ENCODE measurements at regions not wholly inside any gene's neighbourhood (a gene's known extent, or its start where the extent isn't known, plus 50 kb on each side); places are given as distances from the start of the nearest gene placed in this dataset.
"Not testable (repeated sequence)": the region's sequence is repeated elsewhere in the genome, so short reads cannot be mapped to it uniquely, and the experiment has no call there.

DNA sequence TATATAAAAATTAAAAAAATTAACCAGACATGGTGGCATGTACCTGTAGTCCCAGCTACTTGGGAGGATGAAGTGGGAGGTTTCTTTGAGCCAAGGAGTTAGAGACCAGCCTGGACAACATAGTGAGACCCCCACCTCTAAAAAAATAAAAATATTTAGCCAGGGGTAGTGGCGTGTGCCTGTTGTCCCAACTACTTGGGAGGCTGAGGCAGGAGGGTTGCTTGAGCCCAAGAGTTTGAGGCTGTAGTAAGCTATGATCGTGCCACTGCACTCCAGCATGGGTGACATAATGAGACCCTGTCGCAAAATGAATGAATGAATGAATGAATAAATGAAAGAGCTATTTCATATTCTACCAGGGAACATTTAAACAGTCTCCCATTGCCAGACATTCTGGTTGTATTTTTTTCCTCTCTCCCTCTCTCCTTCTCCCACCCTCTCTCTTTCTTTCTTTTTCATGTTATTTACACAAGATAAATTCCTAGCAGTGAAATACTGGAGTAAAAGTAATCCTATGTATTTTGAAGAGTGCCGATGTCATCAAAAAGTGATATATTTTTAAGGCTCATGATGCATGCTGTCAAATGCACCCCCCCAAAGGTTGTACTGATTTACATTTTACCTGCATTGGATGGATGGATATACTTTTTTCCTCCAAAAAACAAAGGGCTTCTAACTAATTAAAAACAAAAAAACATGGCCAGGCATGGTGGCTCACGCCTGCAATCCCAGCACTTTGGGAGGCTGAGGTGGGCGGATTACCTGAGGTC, 194.8 kb upstream of the ZNF217 start:
- Histone ChIP-seq H3K36me3 (replicated peaks in 1 of 2) (no peaks in the 10 kb centered on the region), H3K9me3 (replicated peaks in 1 of 3) (no peaks in the 10 kb centered on the region), H3K27me3 (no peaks in the 10 kb centered on the region), H3K27ac (no peak overlapping the region), H3K4me1 (replicated peaks in 1 of 2) (no peaks in the 10 kb centered on the region), H3K4me3 (no peak overlapping the region)
- intact Hi-C loops (cut with DNase I), result no loop called here
- DNase-seq, result no peak
- 89 to 95% (median 91%) methylated on average over 6 of the region's 6 CpGs for WGBS, 4 donors
- no peak for TF ChIP-seq POLR2A (IDR thresholded peaks at IDR 0.05)
- TF ChIP-seq, protein P1, sequence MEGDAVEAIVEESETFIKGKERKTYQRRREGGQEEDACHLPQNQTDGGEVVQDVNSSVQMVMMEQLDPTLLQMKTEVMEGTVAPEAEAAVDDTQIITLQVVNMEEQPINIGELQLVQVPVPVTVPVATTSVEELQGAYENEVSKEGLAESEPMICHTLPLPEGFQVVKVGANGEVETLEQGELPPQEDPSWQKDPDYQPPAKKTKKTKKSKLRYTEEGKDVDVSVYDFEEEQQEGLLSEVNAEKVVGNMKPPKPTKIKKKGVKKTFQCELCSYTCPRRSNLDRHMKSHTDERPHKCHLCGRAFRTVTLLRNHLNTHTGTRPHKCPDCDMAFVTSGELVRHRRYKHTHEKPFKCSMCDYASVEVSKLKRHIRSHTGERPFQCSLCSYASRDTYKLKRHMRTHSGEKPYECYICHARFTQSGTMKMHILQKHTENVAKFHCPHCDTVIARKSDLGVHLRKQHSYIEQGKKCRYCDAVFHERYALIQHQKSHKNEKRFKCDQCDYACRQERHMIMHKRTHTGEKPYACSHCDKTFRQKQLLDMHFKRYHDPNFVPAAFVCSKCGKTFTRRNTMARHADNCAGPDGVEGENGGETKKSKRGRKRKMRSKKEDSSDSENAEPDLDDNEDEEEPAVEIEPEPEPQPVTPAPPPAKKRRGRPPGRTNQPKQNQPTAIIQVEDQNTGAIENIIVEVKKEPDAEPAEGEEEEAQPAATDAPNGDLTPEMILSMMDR (IDR thresholded peaks at IDR 0.05), result no peak

DNA sequence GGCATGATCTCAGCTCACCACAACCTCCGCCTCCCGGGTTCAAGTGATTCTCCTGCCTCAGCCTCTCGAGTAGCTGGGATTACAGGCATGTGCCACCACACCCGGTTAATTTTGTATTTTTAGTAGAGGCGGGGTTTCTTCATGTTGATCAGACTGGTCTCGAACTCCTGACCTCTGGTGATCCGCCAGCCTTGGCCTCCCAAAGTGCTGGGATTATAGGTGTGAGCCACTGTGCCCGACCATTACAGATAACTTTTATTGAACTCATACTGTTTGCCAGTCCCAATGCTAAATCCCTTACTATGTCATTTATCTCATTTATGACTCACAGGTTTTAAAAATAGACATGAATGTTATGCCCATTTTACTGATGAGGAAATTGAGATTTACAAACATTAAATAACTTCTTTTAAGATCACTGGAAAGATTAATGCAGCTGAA, 193.9 kb upstream of the ZNF217 start:
- intact Hi-C loops (cut with DNase I); H3K36me3 ChIP-seq (replicated peaks in 1 of 2); H3K4me1 ChIP-seq (replicated peaks in 1 of 2); H3K4me3 ChIP-seq; H3K27me3 ChIP-seq; H3K9me3 ChIP-seq (replicated peaks in 1 of 3); DNase-seq; H3K27ac ChIP-seq: not testable (repeated sequence)
- WGBS, 4 donors, result 81 to 87% (median 84%) methylated on average over 8 of the region's 8 CpGs

DNA sequence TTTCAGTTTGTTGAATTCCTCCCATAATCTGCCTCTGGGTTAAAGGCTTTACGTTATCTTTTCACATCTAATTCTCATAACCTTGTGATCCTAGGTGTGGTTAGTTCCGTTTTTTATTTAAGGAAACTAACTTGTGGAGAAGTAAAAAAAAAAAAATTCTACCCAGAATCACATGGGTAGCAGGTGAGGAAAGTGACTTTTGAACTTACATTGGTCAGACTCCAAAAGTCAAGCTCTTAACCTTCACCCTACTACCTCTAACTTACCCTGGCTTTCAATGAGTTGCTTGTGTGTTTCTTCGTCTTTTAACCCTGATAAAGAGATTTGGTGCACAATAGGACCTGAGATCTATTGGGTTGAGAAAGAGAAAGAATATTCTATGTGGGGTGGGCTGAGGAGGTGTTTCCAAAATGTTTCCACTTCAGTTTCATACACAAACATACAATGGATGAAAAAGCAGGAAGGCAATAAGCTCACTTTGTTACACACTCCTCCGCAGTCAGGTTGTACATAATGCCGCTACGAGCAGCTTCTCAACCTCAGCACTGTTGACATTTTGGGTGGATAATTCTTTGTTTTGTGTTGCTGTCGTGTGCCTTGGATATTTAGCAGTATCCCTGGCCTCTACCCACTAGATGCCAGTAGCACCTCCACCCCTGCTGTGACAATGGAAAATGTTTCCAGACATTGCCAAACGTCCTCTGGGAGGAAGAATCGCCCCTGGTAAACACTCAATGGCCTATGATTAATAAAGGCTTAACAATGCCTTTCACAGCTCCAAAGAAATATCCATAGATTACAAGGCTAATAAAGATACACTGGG, 193.0 kb upstream of the ZNF217 start:
- no peak overlapping the region for H3K27ac ChIP-seq
- no peaks in the 10 kb centered on the region for H3K27me3 ChIP-seq
- DNase-seq, result no peak
- H3K36me3 ChIP-seq (replicated peaks in 1 of 2), result no peaks in the 10 kb centered on the region
- H3K4me1 ChIP-seq (replicated peaks in 1 of 2), result no peaks in the 10 kb centered on the region
- no peak for TF ChIP-seq POLR2A (IDR thresholded peaks at IDR 0.05)
- TF ChIP-seq, protein P1 (IDR thresholded peaks at IDR 0.05), result no peak
- 67 to 70% (median 68%) methylated on average over 9 of the region's 9 CpGs for WGBS, 4 donors
- no peaks in the 10 kb centered on the region for H3K9me3 ChIP-seq (replicated peaks in 1 of 3)
- intact Hi-C loops (cut with DNase I), result no loop called here
- no peak overlapping the region for H3K4me3 ChIP-seq

DNA sequence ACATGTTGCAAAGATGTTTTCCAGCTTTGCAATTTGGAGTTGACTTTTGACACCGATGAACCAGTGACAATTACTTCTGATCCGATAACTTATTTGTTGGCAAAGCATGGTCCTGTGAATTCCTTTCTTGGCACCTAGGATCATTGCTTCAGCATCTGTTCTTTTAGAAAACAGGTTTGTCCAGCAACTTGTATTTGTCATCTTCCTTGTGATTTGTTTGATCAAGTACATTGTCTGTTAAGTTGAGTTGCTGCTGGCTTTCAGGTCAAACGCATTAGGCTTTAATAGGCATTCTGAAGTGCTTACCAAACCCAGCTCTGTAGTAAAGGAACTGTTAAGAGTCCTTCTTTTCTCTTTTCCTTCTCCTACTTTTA, 192.4 kb upstream of the ZNF217 start:
- H3K4me3 ChIP-seq, result no peak overlapping the region
- H3K27me3 ChIP-seq, result no peaks in the 10 kb centered on the region
- WGBS, 4 donors, result 80 to 88% (median 81%) methylated on average over 3 of the region's 3 CpGs
- no peak for TF ChIP-seq POLR2A (IDR thresholded peaks at IDR 0.05)
- TF ChIP-seq, protein P1 (IDR thresholded peaks at IDR 0.05), result no peak
- intact Hi-C loops (cut with DNase I), result no loop called here
- no peak for DNase-seq
- no peaks in the 10 kb centered on the region for H3K4me1 ChIP-seq (replicated peaks in 1 of 2)
- no peaks in the 10 kb centered on the region for H3K9me3 ChIP-seq (replicated peaks in 1 of 3)
- H3K27ac ChIP-seq, result no peak overlapping the region
- no peaks in the 10 kb centered on the region for H3K36me3 ChIP-seq (replicated peaks in 1 of 2)

Measured in adrenal gland (tissue), 9 donors.